GM18868 (cell line): ENCODE measurements at regions not wholly inside any gene's neighbourhood (a gene's known extent, or its start where the extent isn't known, plus 50 kb on each side); places are given as distances from the start of the nearest gene placed in this dataset.

ENCODE experiments used
- ATAC-seq: cut with Tn5 transposase; IDR thresholded peaks from one replicate; pipeline ENCODE4 v1.9.1; 2021; ENCODE audit warnings: mild to moderate bottlenecking, moderate library complexity; ENCODE audit not compliant: unreplicated experiment

- ATAC-seq, result no peak
Measured at GRCh38 chr15:92224843-92225242, 168.8 kb upstream of the ST8SIA2 start.

GRCh38 chr15:92226020-92226612, 167.6 kb upstream of the ST8SIA2 start:
- peak; percentile 73 for ATAC-seq

GRCh38 chr15:92228830-92229229, 164.9 kb upstream of the ST8SIA2 start:
- ATAC-seq, result no peak

- no peak for ATAC-seq
Measured at GRCh38 chr15:92231461-92231860, 162.2 kb upstream of the ST8SIA2 start.

GRCh38 chr15:92232317-92232716, 161.4 kb upstream of the ST8SIA2 start:
- ATAC-seq, result no peak

GRCh38 chr15:92232876-92233275, 160.8 kb upstream of the ST8SIA2 start:
- ATAC-seq, result no peak

GRCh38 chr15:92243227-92243626, 150.5 kb upstream of the ST8SIA2 start:
- no peak for ATAC-seq

- no peak for ATAC-seq
Measured at GRCh38 chr15:92244703-92245102, 149.0 kb upstream of the ST8SIA2 start.

- ATAC-seq, result no peak
Measured at GRCh38 chr15:92247649-92248242, 145.9 kb upstream of the ST8SIA2 start.

GRCh38 chr15:92266796-92267685, 126.6 kb upstream of the ST8SIA2 start:
- no peak for ATAC-seq

GRCh38 chr15:92268900-92269299, 124.8 kb upstream of the ST8SIA2 start:
- ATAC-seq, result no peak

GRCh38 chr15:92271179-92271578, 122.5 kb upstream of the ST8SIA2 start:
- no peak for ATAC-seq

- ATAC-seq, result no peak
Measured at GRCh38 chr15:92272106-92272505, 121.6 kb upstream of the ST8SIA2 start.

GRCh38 chr15:92273286-92273685, 120.4 kb upstream of the ST8SIA2 start:
- no peak for ATAC-seq

GRCh38 chr15:92273723-92274122, 120.0 kb upstream of the ST8SIA2 start:
- no peak for ATAC-seq

GRCh38 chr15:92277776-92278175, 115.9 kb upstream of the ST8SIA2 start:
- peak; percentile 60 for ATAC-seq

- ATAC-seq, result no peak
Measured at GRCh38 chr15:92283813-92284212, 109.9 kb upstream of the ST8SIA2 start.

GRCh38 chr15:92288755-92289154, 104.9 kb upstream of the ST8SIA2 start:
- peak; percentile 91 for ATAC-seq

- ATAC-seq, result no peak
Measured at GRCh38 chr15:92289733-92290132, 103.9 kb upstream of the ST8SIA2 start.

- no peak for ATAC-seq
Measured at GRCh38 chr15:92290359-92290992, 103.2 kb upstream of the ST8SIA2 start.

GRCh38 chr15:92291900-92292299, 101.8 kb upstream of the ST8SIA2 start:
- ATAC-seq, result no peak
